K562 (cell line): ENCODE measurements at regions not wholly inside any gene's neighbourhood (a gene's known extent, or its start where the extent isn't known, plus 50 kb on each side); places are given as distances from the start of the nearest gene placed in this dataset.

Experiments used
- ATAC-seq: fragments of 200-7000 bp; cut with Tn5 transposase; 3 replicates; pipeline ENCODE4 v1.9.1; 2020; ENCODE audit warnings: moderate library complexity
- BruUV-seq: library from RNA; stranded (reverse); fragments of 400-500 nt; replicated peaks from 2 replicates; lab custom pipeline; 2021; lab: Mats Ljungman, UMichigan
- CTCF ChIA-PET: fragments of 300-600 bp; formaldehyde crosslinking; extraction: SDS; loops from one replicate; lab custom pipeline; 2021; ENCODE audit warnings: low intra/inter-chr PET ratio; lab: Yijun Ruan, JAX
- POLR2A ChIA-PET: fragments of 300-600, 350-650 bp; sonication (Branson Sonifier 250); formaldehyde crosslinking; extraction: SDS; loops from one replicate; lab custom pipeline; 2021; ENCODE audit warnings: antibody characterized with exemption, inconsistent platforms; lab: Yijun Ruan, JAX
- DNase-seq, 4 experiments: peaks; one replicate each; pipeline versions ENCODE4 v3.0.0 to v3.0.0-alpha.2; 2011 to 2018; ENCODE audit warnings: low spot score in 3 of 4, mixed read lengths in 3 of 4; ENCODE audit errors: extremely low read depth in 1 of 4
- FAIRE-seq: peaks from 2 replicates; lab custom pipeline; 2011; peaks lifted over from hg19 to GRCh38; lab: Jason Lieb, UNC
- H2AFZ ChIP-seq: 2 replicates; pipeline ENCODE4 v1.6.0; 2011; ENCODE audit warnings: low read depth, low read length, control low read depth, inconsistent platforms
- H3K27ac ChIP-seq: fragments of 200-600 bp; 3 replicates; pipeline ENCODE4 v1.8.0; 2011; ENCODE audit warnings: low read depth, mild to moderate bottlenecking, control low read depth, inconsistent platforms, low read length, moderate library complexity, mixed read lengths; ENCODE audit errors: extremely low read depth
- H3K27me3 ChIP-seq, 2 experiments: fragments of 300-600 bp in 1 of 2; 2 replicates in 1 of 2; 3 replicates in 1 of 2; pipeline versions ENCODE4 v1.6.0 to v1.8.0; 2011; ENCODE audit warnings: inconsistent platforms in 2 of 2, low read length in 2 of 2, mild to moderate bottlenecking in 1 of 2, mixed read lengths in 1 of 2, moderate library complexity in 1 of 2; ENCODE audit not compliant: control insufficient read depth in 2 of 2, insufficient read depth in 2 of 2
- H3K36me3 ChIP-seq: fragments of 300-600 bp; 3 replicates; pipeline ENCODE4 v1.8.0; 2011; ENCODE audit warnings: mild to moderate bottlenecking, low read length, inconsistent platforms; ENCODE audit not compliant: control insufficient read depth, insufficient read depth
- H3K4me1 ChIP-seq, 2 experiments: fragments of 200-600 bp in 1 of 2; replicated peaks in 1 of 2; 2 replicates in 1 of 2; 3 replicates in 1 of 2; pipeline versions ENCODE4 v1.5.1 to v1.8.0; 2011; ENCODE audit warnings: inconsistent platforms in 2 of 2, low read length in 2 of 2, mild to moderate bottlenecking in 1 of 2, mixed read lengths in 1 of 2, moderate library complexity in 1 of 2; ENCODE audit not compliant: control insufficient read depth in 2 of 2, insufficient read depth in 2 of 2
- H3K4me2 ChIP-seq: 2 replicates; pipeline ENCODE4 v1.6.1; 2011; ENCODE audit warnings: low read length, control low read depth, inconsistent platforms, mixed read lengths; ENCODE audit not compliant: insufficient read depth
- H3K4me3 ChIP-seq: fragments of 200-600 bp; sonication (generic), shearing (Covaris generic); 2 replicates; pipeline ENCODE4 v1.5.1; 2016; ENCODE audit warnings: control low read depth, inconsistent platforms
- H3K79me2 ChIP-seq: fragments of 200-600 bp; 3 replicates; pipeline ENCODE4 v1.8.0; 2011; ENCODE audit warnings: low read length, inconsistent platforms; ENCODE audit not compliant: control insufficient read depth, insufficient read depth
- H3K9ac ChIP-seq, 2 experiments: 2 replicates each; pipeline versions ENCODE4 v1.6.0 to v1.6.1; 2011; ENCODE audit warnings: low read depth in 2 of 2, low read length in 2 of 2, control low read depth in 1 of 2, inconsistent platforms in 1 of 2, mild to moderate bottlenecking in 1 of 2, mixed read lengths in 1 of 2; ENCODE audit not compliant: insufficient read depth in 1 of 2
- H3K9me1 ChIP-seq: one replicate; pipeline ENCODE4 v1.6.0; 2011; ENCODE audit warnings: inconsistent platforms, mild to moderate bottlenecking, low read length, moderate library complexity; ENCODE audit not compliant: control insufficient read depth, insufficient read depth
- H3K9me3 ChIP-seq: replicated peaks from 2 replicates; pipeline ENCODE4 v1.5.1; 2011; ENCODE audit warnings: low read depth, low read length, inconsistent platforms; ENCODE audit not compliant: control insufficient read depth, insufficient read depth
- H4K20me1 ChIP-seq: replicated peaks from 2 replicates; pipeline ENCODE4 v1.6.1; 2011; ENCODE audit warnings: low read length, inconsistent platforms, mixed read lengths; ENCODE audit not compliant: control insufficient read depth, insufficient read depth
- GABPB2 ChIP-seq: fragments of 250-450 bp; sonication (Bioruptor Pico); conservative IDR thresholded peaks from 2 replicates; pipeline ENCODE4 v1.5.1; 2021; ENCODE audit warnings: mild to moderate bottlenecking
- HNRNPUL1 ChIP-seq: fragments of 200-400 bp; formaldehyde crosslinking; IDR thresholded peaks from 2 replicates; pipeline ENCODE4 v1.6.1; 2017; ENCODE audit warnings: low read length
- IRF1 ChIP-seq: sonication (generic); formaldehyde crosslinking; IDR thresholded peaks from 2 replicates; pipeline ENCODE4 v1.8.0; 2022; ENCODE audit warnings: missing genetic modification reagents, mild to moderate bottlenecking, borderline replicate concordance
- MEIS2 ChIP-seq: fragments of 450-650 bp; IDR thresholded peaks from 2 replicates; pipeline ENCODE4 v1.6.1; 2014; ENCODE audit warnings: mild to moderate bottlenecking; ENCODE audit not compliant: partially characterized antibody
- RBM34 ChIP-seq: fragments of 200-400 bp; formaldehyde crosslinking; IDR thresholded peaks from 2 replicates; pipeline ENCODE4 v1.6.1; 2018; ENCODE audit warnings: low read length, borderline replicate concordance; ENCODE audit not compliant: insufficient read depth
- RCOR1 ChIP-seq, 2 experiments: IDR thresholded peaks; 2 replicates each; pipeline ENCODE4 v1.6.1; 2012; ENCODE audit warnings: low read depth in 2 of 2, low read length in 2 of 2, borderline replicate concordance in 1 of 2, improper control_type of control experiment in 1 of 2
- SUPT5H ChIP-seq: fragments of 450-650 bp; IDR thresholded peaks from 2 replicates; pipeline ENCODE4 v1.6.1; 2016
- WGBS: fragments of 100-300 bp; shearing (Covaris generic); methylation state at CpG from one replicate; pipeline ENCODE4 v1.1.6; 2016; ENCODE audit warnings: low coverage, mixed read lengths; ENCODE audit not compliant: insufficient coverage; ENCODE audit errors: missing lambda C conversion rate; 5-methylcytosine and 5-hydroxymethylcytosine counted together
- in situ Hi-C: fragments of 300-500 bp; cut with MboI; formaldehyde crosslinking; loops from 4 replicates; pipeline ENCODE4 v1.15.0; 2018; ENCODE audit warnings: inconsistent platforms, mixed read lengths
- intact Hi-C: fragments of 100-400 bp; cut with micrococcal nuclease; formaldehyde crosslinking; loops from 2 replicates; pipeline ENCODE4 v1.14.2; 2022
- TF ChIP-seq, protein P1 (sequence below): sonication (generic); formaldehyde crosslinking; IDR thresholded peaks from 2 replicates; pipeline ENCODE4 v1.8.1; 2023; ENCODE audit warnings: missing genetic modification reagents, mild to moderate bottlenecking, borderline replicate concordance
- TF ChIP-seq, protein P2 (sequence below): fragments of 250-450 bp; sonication (Bioruptor Pico); IDR thresholded peaks from 2 replicates; pipeline ENCODE4 v1.8.0; 2022; ENCODE audit warnings: moderate library complexity, mild to moderate bottlenecking, inconsistent platforms
- TF ChIP-seq, protein P3 (sequence below): IDR thresholded peaks from 3 replicates; pipeline ENCODE4 v1.6.1; 2011; ENCODE audit warnings: borderline replicate concordance, mild to moderate bottlenecking, moderate library complexity; ENCODE audit not compliant: insufficient read length; ENCODE audit errors: extremely low read depth

DNA sequence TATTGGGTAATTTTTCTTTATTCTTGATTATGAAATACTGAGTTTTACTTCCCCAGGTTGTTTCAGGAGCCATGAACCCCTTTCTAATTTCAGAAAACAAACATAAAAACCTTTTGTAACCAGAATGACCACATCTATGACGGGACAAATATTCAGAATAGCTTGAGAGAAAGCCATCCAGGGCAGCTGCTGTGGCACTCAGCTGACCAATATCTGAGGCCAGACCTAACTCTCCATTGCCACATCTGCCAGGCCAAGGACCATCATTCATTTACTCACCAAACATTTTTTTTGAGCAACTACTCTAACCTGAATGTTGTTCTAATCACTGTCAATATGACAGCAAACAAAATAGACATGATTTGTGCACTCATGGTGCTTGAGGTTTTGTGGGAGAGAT lies 608.3 kb upstream of the PKN2 start:
- Histone ChIP-seq H3K9me1 (no peaks in the 10 kb centered on the region), H2AFZ (no peak overlapping the region), H3K4me3 (no peak overlapping the region), H3K9ac (no peak overlapping the region), H3K79me2 (no peaks in the 10 kb centered on the region), H3K27ac (no peak overlapping the region), H4K20me1 (no peaks in the 10 kb centered on the region), H3K36me3 (no peaks in the 10 kb centered on the region), H3K9me3 (no peaks in the 10 kb centered on the region), H3K27me3 (no peaks in the 10 kb centered on the region), H3K4me2 (no peak overlapping the region), H3K4me1 (no peaks in the 10 kb centered on the region)
- in situ Hi-C loops (no loop called here), intact Hi-C loops (no loop called here)
- POLR2A ChIA-PET, result no interaction called here
- WGBS, result 0% methylated on average over 1 of the region's 1 CpG
- ATAC-seq, result no peak
- FAIRE-seq, result no peak
- no TSS peak for BruUV-seq
- no peak for DNase-seq
- CTCF ChIA-PET, result no interaction called here
- TF ChIP-seq RCOR1 (IDR thresholded peaks at IDR 0.05; ENCODE audit: borderline replicate concordance in 1 of 2, low read depth in 2 of 2, low read length in 2 of 2) (no peak), MEIS2 (no peak), GABPB2 (no peak), IRF1 (CRISPR knock-in tag) (no peak), RBM34 (no peak), SUPT5H (no peak), HNRNPUL1 (no peak)
- TF ChIP-seq, protein P1, sequence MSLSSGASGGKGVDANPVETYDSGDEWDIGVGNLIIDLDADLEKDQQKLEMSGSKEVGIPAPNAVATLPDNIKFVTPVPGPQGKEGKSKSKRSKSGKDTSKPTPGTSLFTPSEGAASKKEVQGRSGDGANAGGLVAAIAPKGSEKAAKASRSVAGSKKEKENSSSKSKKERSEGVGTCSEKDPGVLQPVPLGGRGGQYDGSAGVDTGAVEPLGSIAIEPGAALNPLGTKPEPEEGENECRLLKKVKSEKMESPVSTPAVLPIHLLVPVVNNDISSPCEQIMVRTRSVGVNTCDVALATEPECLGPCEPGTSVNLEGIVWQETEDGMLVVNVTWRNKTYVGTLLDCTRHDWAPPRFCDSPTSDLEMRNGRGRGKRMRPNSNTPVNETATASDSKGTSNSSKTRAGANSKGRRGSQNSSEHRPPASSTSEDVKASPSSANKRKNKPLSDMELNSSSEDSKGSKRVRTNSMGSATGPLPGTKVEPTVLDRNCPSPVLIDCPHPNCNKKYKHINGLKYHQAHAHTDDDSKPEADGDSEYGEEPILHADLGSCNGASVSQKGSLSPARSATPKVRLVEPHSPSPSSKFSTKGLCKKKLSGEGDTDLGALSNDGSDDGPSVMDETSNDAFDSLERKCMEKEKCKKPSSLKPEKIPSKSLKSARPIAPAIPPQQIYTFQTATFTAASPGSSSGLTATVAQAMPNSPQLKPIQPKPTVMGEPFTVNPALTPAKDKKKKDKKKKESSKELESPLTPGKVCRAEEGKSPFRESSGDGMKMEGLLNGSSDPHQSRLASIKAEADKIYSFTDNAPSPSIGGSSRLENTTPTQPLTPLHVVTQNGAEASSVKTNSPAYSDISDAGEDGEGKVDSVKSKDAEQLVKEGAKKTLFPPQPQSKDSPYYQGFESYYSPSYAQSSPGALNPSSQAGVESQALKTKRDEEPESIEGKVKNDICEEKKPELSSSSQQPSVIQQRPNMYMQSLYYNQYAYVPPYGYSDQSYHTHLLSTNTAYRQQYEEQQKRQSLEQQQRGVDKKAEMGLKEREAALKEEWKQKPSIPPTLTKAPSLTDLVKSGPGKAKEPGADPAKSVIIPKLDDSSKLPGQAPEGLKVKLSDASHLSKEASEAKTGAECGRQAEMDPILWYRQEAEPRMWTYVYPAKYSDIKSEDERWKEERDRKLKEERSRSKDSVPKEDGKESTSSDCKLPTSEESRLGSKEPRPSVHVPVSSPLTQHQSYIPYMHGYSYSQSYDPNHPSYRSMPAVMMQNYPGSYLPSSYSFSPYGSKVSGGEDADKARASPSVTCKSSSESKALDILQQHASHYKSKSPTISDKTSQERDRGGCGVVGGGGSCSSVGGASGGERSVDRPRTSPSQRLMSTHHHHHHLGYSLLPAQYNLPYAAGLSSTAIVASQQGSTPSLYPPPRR (CRISPR knock-in tag), result no peak
- TF ChIP-seq, protein P2, sequence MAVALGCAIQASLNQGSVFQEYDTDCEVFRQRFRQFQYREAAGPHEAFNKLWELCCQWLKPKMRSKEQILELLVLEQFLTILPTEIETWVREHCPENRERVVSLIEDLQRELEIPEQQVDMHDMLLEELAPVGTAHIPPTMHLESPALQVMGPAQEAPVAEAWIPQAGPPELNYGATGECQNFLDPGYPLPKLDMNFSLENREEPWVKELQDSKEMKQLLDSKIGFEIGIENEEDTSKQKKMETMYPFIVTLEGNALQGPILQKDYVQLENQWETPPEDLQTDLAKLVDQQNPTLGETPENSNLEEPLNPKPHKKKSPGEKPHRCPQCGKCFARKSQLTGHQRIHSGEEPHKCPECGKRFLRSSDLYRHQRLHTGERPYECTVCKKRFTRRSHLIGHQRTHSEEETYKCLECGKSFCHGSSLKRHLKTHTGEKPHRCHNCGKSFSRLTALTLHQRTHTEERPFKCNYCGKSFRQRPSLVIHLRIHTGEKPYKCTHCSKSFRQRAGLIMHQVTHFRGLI, result no peak
- TF ChIP-seq, protein P3, sequence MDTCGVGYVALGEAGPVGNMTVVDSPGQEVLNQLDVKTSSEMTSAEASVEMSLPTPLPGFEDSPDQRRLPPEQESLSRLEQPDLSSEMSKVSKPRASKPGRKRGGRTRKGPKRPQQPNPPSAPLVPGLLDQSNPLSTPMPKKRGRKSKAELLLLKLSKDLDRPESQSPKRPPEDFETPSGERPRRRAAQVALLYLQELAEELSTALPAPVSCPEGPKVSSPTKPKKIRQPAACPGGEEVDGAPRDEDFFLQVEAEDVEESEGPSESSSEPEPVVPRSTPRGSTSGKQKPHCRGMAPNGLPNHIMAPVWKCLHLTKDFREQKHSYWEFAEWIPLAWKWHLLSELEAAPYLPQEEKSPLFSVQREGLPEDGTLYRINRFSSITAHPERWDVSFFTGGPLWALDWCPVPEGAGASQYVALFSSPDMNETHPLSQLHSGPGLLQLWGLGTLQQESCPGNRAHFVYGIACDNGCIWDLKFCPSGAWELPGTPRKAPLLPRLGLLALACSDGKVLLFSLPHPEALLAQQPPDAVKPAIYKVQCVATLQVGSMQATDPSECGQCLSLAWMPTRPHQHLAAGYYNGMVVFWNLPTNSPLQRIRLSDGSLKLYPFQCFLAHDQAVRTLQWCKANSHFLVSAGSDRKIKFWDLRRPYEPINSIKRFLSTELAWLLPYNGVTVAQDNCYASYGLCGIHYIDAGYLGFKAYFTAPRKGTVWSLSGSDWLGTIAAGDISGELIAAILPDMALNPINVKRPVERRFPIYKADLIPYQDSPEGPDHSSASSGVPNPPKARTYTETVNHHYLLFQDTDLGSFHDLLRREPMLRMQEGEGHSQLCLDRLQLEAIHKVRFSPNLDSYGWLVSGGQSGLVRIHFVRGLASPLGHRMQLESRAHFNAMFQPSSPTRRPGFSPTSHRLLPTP, result no peak
